IMR-90 (cell line): ENCODE measurements at regions not wholly inside any gene's neighbourhood (a gene's known extent, or its start where the extent isn't known, plus 50 kb on each side); places are given as distances from the start of the nearest gene placed in this dataset.

Source experiments
- ATAC-seq: fragments of 200-7000 bp; cut with Tn5 transposase; 2 replicates; pipeline ENCODE4 v1.9.1; 2020; ENCODE audit warnings: low read depth, mild to moderate bottlenecking, moderate library complexity
- BruUV-seq: library from RNA; stranded (reverse); fragments of 400-500 nt; replicated peaks from 2 replicates; lab custom pipeline; 2021; lab: Mats Ljungman, UMichigan
- CTCF ChIA-PET: fragments of 300-600 bp; formaldehyde crosslinking; extraction: SDS; loops from one replicate; lab custom pipeline; 2021; ENCODE audit warnings: antibody characterized with exemption; lab: Yijun Ruan, JAX
- POLR2A ChIA-PET: fragments of 300-600 bp; sonication (Branson Sonifier 250); formaldehyde crosslinking; loops from one replicate; lab custom pipeline; 2022; ENCODE audit warnings: antibody characterized with exemption; ENCODE audit not compliant: unreplicated experiment; lab: Charles Lee
- DNase-seq: peaks from one replicate; pipeline ENCODE4 v3.0.0; 2013
- H2AFZ ChIP-seq: replicated peaks from 2 replicates; pipeline ENCODE3; 2013; ENCODE audit warnings: low read length, mild to moderate bottlenecking; ENCODE audit not compliant: poor library complexity
- H2AK5ac ChIP-seq: 2 replicates; pipeline ENCODE4 v1.6.1; 2013; ENCODE audit warnings: low read depth, low read length, inconsistent platforms
- H2AK9ac ChIP-seq: replicated peaks from 2 replicates; pipeline ENCODE3; 2013; ENCODE audit warnings: mild to moderate bottlenecking, low read depth, low read length, moderate library complexity; ENCODE audit not compliant: poor library complexity
- H2BK120ac ChIP-seq: 2 replicates; pipeline ENCODE4 v1.6.1; 2013; ENCODE audit warnings: low read depth, low read length, inconsistent platforms
- H2BK15ac ChIP-seq: 3 replicates; pipeline ENCODE4 v1.6.1; 2013; ENCODE audit warnings: low read depth, low read length, inconsistent platforms
- H2BK20ac ChIP-seq: 2 replicates; pipeline ENCODE4 v1.6.1; 2013; ENCODE audit warnings: low read depth, mild to moderate bottlenecking, inconsistent platforms, low read length, moderate library complexity
- H2BK5ac ChIP-seq: 2 replicates; pipeline ENCODE4 v1.6.1; 2013; ENCODE audit warnings: mild to moderate bottlenecking, low read depth, low read length, inconsistent platforms; ENCODE audit not compliant: poor library complexity, severe bottlenecking
- H3K14ac ChIP-seq: replicated peaks from 2 replicates; pipeline ENCODE4 v1.6.1; 2013; ENCODE audit warnings: low read depth, low read length, inconsistent platforms
- H3K18ac ChIP-seq: 2 replicates; pipeline ENCODE4 v1.6.1; 2013; ENCODE audit warnings: low read depth, low read length, control low read depth
- H3K23ac ChIP-seq: 2 replicates; pipeline ENCODE4 v1.6.1; 2013; ENCODE audit warnings: low read depth, low read length, inconsistent platforms
- H3K27ac ChIP-seq: 2 replicates; pipeline ENCODE4 v1.5.1; 2013; ENCODE audit warnings: mild to moderate bottlenecking, control low read depth, low read length; ENCODE audit not compliant: insufficient read depth
- H3K27me3 ChIP-seq: 2 replicates; pipeline ENCODE4 v1.6.1; 2013; ENCODE audit warnings: low read length; ENCODE audit not compliant: control insufficient read depth, insufficient read depth
- H3K36me3 ChIP-seq: 2 replicates; pipeline ENCODE4 v1.6.1; 2013; ENCODE audit warnings: low read length, mixed read lengths; ENCODE audit not compliant: control insufficient read depth, insufficient read depth
- H3K4ac ChIP-seq: 2 replicates; pipeline ENCODE4 v1.6.1; 2013; ENCODE audit warnings: low read depth, low read length, inconsistent platforms
- H3K4me1 ChIP-seq: 2 replicates; pipeline ENCODE4 v1.6.1; 2013; ENCODE audit warnings: low read length, mixed read lengths; ENCODE audit not compliant: control insufficient read depth, insufficient read depth
- H3K4me2 ChIP-seq: 2 replicates; pipeline ENCODE4 v1.6.1; 2013; ENCODE audit warnings: low read depth, mild to moderate bottlenecking, control low read depth, low read length, moderate library complexity
- H3K4me3 ChIP-seq: 2 replicates; pipeline ENCODE4 v1.5.1; 2013; ENCODE audit warnings: low read depth, mild to moderate bottlenecking, control low read depth, low read length, moderate library complexity; ENCODE audit not compliant: insufficient read depth
- H3K56ac ChIP-seq: 2 replicates; pipeline ENCODE4 v1.6.1; 2013; ENCODE audit warnings: low read length, inconsistent platforms; ENCODE audit not compliant: insufficient read depth; ENCODE audit errors: extremely low read depth
- H3K79me1 ChIP-seq, 2 experiments: 2 replicates each; pipeline ENCODE4 v1.6.1; 2013; ENCODE audit warnings: low read length in 2 of 2, inconsistent platforms in 1 of 2, low read depth in 1 of 2
- H3K9ac ChIP-seq: 2 replicates; pipeline ENCODE4 v1.6.1; 2013; ENCODE audit warnings: low read depth, low read length, control low read depth
- H3K9me1 ChIP-seq: 2 replicates; pipeline ENCODE4 v1.6.1; 2013; ENCODE audit warnings: low read length, inconsistent platforms; ENCODE audit not compliant: insufficient read depth
- H3K9me3 ChIP-seq: 2 replicates; pipeline ENCODE4 v1.6.1; 2013; ENCODE audit warnings: low read length; ENCODE audit not compliant: control insufficient read depth, insufficient read depth
- H4K20me1 ChIP-seq: 2 replicates; pipeline ENCODE4 v1.6.1; 2013; ENCODE audit warnings: low read length, inconsistent platforms; ENCODE audit not compliant: insufficient read depth
- H4K5ac ChIP-seq: 2 replicates; pipeline ENCODE4 v1.6.1; 2013; ENCODE audit warnings: mild to moderate bottlenecking, low read depth, low read length, control low read depth
- H4K8ac ChIP-seq, 2 experiments: 2 replicates each; pipeline ENCODE4 v1.6.1; 2013; ENCODE audit warnings: low read depth in 2 of 2, low read length in 2 of 2, control low read depth in 1 of 2, inconsistent platforms in 1 of 2
- H4K91ac ChIP-seq: 2 replicates; pipeline ENCODE4 v1.6.1; 2013; ENCODE audit warnings: low read depth, low read length, inconsistent platforms; ENCODE audit not compliant: insufficient read depth
- BHLHE40 ChIP-seq: fragments of 150-350 bp; IDR thresholded peaks from 2 replicates; pipeline ENCODE4 v1.6.1; 2016; ENCODE audit warnings: mild to moderate bottlenecking, low read depth, low read length
- CEBPB ChIP-seq: IDR thresholded peaks from 2 replicates; pipeline ENCODE4 v1.6.1; 2012; ENCODE audit warnings: low read depth, low read length, improper control_type of control experiment
- FOS ChIP-seq: fragments of 150-350 bp; IDR thresholded peaks from 2 replicates; pipeline ENCODE4 v1.6.1; 2016; ENCODE audit warnings: low read depth, low read length
- MAFK ChIP-seq: IDR thresholded peaks from 2 replicates; pipeline ENCODE4 v1.6.1; 2012; ENCODE audit warnings: low read depth, low read length, improper control_type of control experiment
- MAZ ChIP-seq: IDR thresholded peaks from 2 replicates; pipeline ENCODE4 v1.6.1; 2012; ENCODE audit warnings: low read depth, mild to moderate bottlenecking, low read length, improper control_type of control experiment, moderate library complexity, borderline replicate concordance
- NFE2L2 ChIP-seq: fragments of 150-350 bp; IDR thresholded peaks from 2 replicates; pipeline ENCODE4 v1.6.1; 2016; ENCODE audit warnings: low read depth, mild to moderate bottlenecking, low read length
- POLR2A ChIP-seq: IDR thresholded peaks from 2 replicates; pipeline ENCODE4 v1.6.1; 2012; ENCODE audit warnings: mild to moderate bottlenecking, low read depth, low read length
- RAD21 ChIP-seq: IDR thresholded peaks from 2 replicates; pipeline ENCODE4 v1.6.1; 2012; ENCODE audit warnings: low read length, improper control_type of control experiment
- RCOR1 ChIP-seq: IDR thresholded peaks from 2 replicates; pipeline ENCODE4 v1.6.1; 2012; ENCODE audit warnings: mild to moderate bottlenecking, low read length, improper control_type of control experiment; ENCODE audit not compliant: insufficient replicate concordance
- SMC3 ChIP-seq: fragments of 150-350 bp; IDR thresholded peaks from 2 replicates; pipeline ENCODE4 v1.6.1; 2016; ENCODE audit warnings: low read depth, mild to moderate bottlenecking, antibody characterized with exemption, low read length, moderate library complexity
- dilution Hi-C: fragments of 300-500 bp; cut with HindIII; formaldehyde crosslinking; loops from one replicate; pipeline ENCODE4 v1.14.3; 2018; ENCODE audit warnings: low sequenced_read_pairs; ENCODE audit not compliant: unreplicated experiment
- in situ Hi-C: fragments of 300-500 bp; cut with MboI; formaldehyde crosslinking; loops from 3 replicates; pipeline ENCODE4 v1.14.3; 2019; ENCODE audit warnings: low sequenced_read_pairs, inconsistent platforms, mixed read lengths
- intact Hi-C: fragments of 100-400 bp; cut with micrococcal nuclease; formaldehyde crosslinking; loops from 2 replicates; pipeline ENCODE4 v1.10.0; 2022
- TF ChIP-seq, protein P1 (sequence below): fragments of 150-350 bp; IDR thresholded peaks from 2 replicates; pipeline ENCODE4 v1.6.1; 2017; ENCODE audit warnings: mild to moderate bottlenecking, antibody characterized with exemption, low read length, low read depth
- TF ChIP-seq, protein P2 (sequence below): conservative IDR thresholded peaks from 2 replicates; pipeline ENCODE4 v1.5.1; 2012; ENCODE audit warnings: mild to moderate bottlenecking, low read depth, low read length, improper control_type of control experiment

- DNase-seq (no peak), ATAC-seq (no peak)
- no peak overlapping the region for H3K18ac ChIP-seq
- H3K14ac ChIP-seq: no peak overlapping the region
- intact Hi-C loops (no loop called here), dilution Hi-C loops (no loop called here), in situ Hi-C loops (no loop called here)
- no peak overlapping the region for H2BK5ac ChIP-seq
- no peak overlapping the region for H2BK20ac ChIP-seq
- no peak overlapping the region for H4K91ac ChIP-seq
- no peak overlapping the region for H3K56ac ChIP-seq
- H3K79me1 ChIP-seq: no peaks in the 10 kb centered on the region
- TF ChIP-seq, protein P1, sequence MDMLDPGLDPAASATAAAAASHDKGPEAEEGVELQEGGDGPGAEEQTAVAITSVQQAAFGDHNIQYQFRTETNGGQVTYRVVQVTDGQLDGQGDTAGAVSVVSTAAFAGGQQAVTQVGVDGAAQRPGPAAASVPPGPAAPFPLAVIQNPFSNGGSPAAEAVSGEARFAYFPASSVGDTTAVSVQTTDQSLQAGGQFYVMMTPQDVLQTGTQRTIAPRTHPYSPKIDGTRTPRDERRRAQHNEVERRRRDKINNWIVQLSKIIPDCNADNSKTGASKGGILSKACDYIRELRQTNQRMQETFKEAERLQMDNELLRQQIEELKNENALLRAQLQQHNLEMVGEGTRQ: no peak
- TF ChIP-seq MAFK (no peak), MAZ (no peak), CEBPB (no peak), RAD21 (no peak), RCOR1 (no peak), NFE2L2 (no peak), BHLHE40 (no peak), FOS (no peak), SMC3 (no peak), POLR2A (no peak)
- TF ChIP-seq, protein P2, sequence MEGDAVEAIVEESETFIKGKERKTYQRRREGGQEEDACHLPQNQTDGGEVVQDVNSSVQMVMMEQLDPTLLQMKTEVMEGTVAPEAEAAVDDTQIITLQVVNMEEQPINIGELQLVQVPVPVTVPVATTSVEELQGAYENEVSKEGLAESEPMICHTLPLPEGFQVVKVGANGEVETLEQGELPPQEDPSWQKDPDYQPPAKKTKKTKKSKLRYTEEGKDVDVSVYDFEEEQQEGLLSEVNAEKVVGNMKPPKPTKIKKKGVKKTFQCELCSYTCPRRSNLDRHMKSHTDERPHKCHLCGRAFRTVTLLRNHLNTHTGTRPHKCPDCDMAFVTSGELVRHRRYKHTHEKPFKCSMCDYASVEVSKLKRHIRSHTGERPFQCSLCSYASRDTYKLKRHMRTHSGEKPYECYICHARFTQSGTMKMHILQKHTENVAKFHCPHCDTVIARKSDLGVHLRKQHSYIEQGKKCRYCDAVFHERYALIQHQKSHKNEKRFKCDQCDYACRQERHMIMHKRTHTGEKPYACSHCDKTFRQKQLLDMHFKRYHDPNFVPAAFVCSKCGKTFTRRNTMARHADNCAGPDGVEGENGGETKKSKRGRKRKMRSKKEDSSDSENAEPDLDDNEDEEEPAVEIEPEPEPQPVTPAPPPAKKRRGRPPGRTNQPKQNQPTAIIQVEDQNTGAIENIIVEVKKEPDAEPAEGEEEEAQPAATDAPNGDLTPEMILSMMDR: no peak
- H3K4me3 ChIP-seq: no peak overlapping the region
- no peaks in the 10 kb centered on the region for H4K20me1 ChIP-seq
- no peak overlapping the region for H2BK120ac ChIP-seq
- no peak overlapping the region for H3K4me2 ChIP-seq
- BruUV-seq: no TSS peak
- no peak overlapping the region for H2AK5ac ChIP-seq
- H3K9ac ChIP-seq: no peak overlapping the region
- H3K9me3 ChIP-seq: peaks cover 10% of the 10 kb centered on the region
- H4K5ac ChIP-seq: no peak overlapping the region
- no peak overlapping the region for H2AFZ ChIP-seq
- POLR2A ChIA-PET: no interaction called here
- no peaks in the 10 kb centered on the region for H3K4me1 ChIP-seq
- H3K9me1 ChIP-seq: 0 out of 2 replicates have a peak, but pooled peaks cover 5% of the 10 kb centered on the region
- no peak overlapping the region for H4K8ac ChIP-seq
- H2BK15ac ChIP-seq: no peak overlapping the region
- no peak overlapping the region for H3K23ac ChIP-seq
- no peaks in the 10 kb centered on the region for H3K27me3 ChIP-seq
- no peak overlapping the region for H2AK9ac ChIP-seq
- H3K4ac ChIP-seq: no peak overlapping the region
- no peaks in the 10 kb centered on the region for H3K36me3 ChIP-seq
- no peak overlapping the region for H3K27ac ChIP-seq
- CTCF ChIA-PET: no interaction called here
Observed at GRCh38 chr6:73927421-73927820, 231.4 kb downstream of the CD109 start.
